ENCODE measurements at regions not wholly inside any gene's neighbourhood (a gene's known extent, or its start where the extent isn't known, plus 50 kb on each side); places are given as distances from the start of the nearest gene placed in this dataset.
"Not testable (repeated sequence)": the region's sequence is repeated elsewhere in the genome, so short reads cannot be mapped to it uniquely, and the experiment has no call there.

GRCh38 chr13:23963947-23964346 lies 66.6 kb upstream of the C1QTNF9B start:
- no peak for DNase-seq (ENCODE audit: low read depth)
- H3K4me3 ChIP-seq (replicated peaks; ENCODE audit: low read depth, low read length) = no peak overlapping the region
- no peak for TF ChIP-seq CTCF (IDR thresholded peaks at IDR 0.05; ENCODE audit: low read length, missing control alignments)

- TF ChIP-seq CTCF (IDR thresholded peaks at IDR 0.05; ENCODE audit: low read length, missing control alignments) = no peak
- no peak overlapping the region for H3K4me3 ChIP-seq (replicated peaks; ENCODE audit: low read depth, low read length)
- no peak for DNase-seq (ENCODE audit: low read depth)
Measured at GRCh38 chr13:23965346-23965745, 68.0 kb upstream of the C1QTNF9B start.

- TF ChIP-seq CTCF (IDR thresholded peaks at IDR 0.05; ENCODE audit: low read length, missing control alignments) = no peak
- no peak for DNase-seq (ENCODE audit: low read depth)
- no peak overlapping the region for H3K4me3 ChIP-seq (replicated peaks; ENCODE audit: low read depth, low read length)
Measured at GRCh38 chr13:23966221-23966690, 69.0 kb upstream of the C1QTNF9B start.

GRCh38 chr13:23966691-23967615 lies 69.7 kb upstream of the C1QTNF9B start:
- DNase-seq (ENCODE audit: low read depth) = peak; percentile 20
- TF ChIP-seq CTCF (IDR thresholded peaks at IDR 0.05; ENCODE audit: low read length, missing control alignments) = no peak
- no peak overlapping the region for H3K4me3 ChIP-seq (replicated peaks; ENCODE audit: low read depth, low read length)

GRCh38 chr13:23967792-23968191 lies 70.5 kb upstream of the C1QTNF9B start:
- not testable (repeated sequence) for H3K4me3 ChIP-seq (replicated peaks; ENCODE audit: low read depth, low read length); DNase-seq (ENCODE audit: low read depth)

GRCh38 chr13:23969647-23970046 lies 72.3 kb upstream of the C1QTNF9B start:
- H3K4me3 ChIP-seq (replicated peaks; ENCODE audit: low read depth, low read length) = no peak overlapping the region
- no peak for TF ChIP-seq CTCF (IDR thresholded peaks at IDR 0.05; ENCODE audit: low read length, missing control alignments)
- DNase-seq (ENCODE audit: low read depth) = peak; percentile 81

- DNase-seq (ENCODE audit: low read depth) = peak; percentile 94
Measured at GRCh38 chr13:23979361-23980159, 82.3 kb upstream of the C1QTNF9B start.

More at GRCh38 chr13:23979361-23980159, 82.3 kb upstream of the C1QTNF9B start:
- no peak for TF ChIP-seq CTCF (IDR thresholded peaks at IDR 0.05; ENCODE audit: low read length, missing control alignments)
- H3K4me3 ChIP-seq (replicated peaks; ENCODE audit: low read depth, low read length) = peak overlapping the region; percentile 85
